Transverse colon (tissue), 4 donors: ENCODE measurements at regions not wholly inside any gene's neighbourhood (a gene's known extent, or its start where the extent isn't known, plus 50 kb on each side); places are given as distances from the start of the nearest gene placed in this dataset.
A peak's percentile ranks its signal among the peaks of the same experiment; 100 is the strongest.

Experiments
- DNase-seq: peaks from one replicate; pipeline ENCODE4 v3.0.0-alpha.2; 2019
- H3K27ac ChIP-seq, 4 donors: fragments of 200-600 bp; sonication (generic); 2 replicates each; pipeline ENCODE4 v1.5.1; 2016 to 2018; ENCODE audit warnings: inconsistent platforms in 4 of 4
- H3K27me3 ChIP-seq: fragments of 200-600 bp; sonication (generic); 2 replicates; pipeline ENCODE4 v1.5.1; 2017; ENCODE audit warnings: inconsistent platforms
- H3K36me3 ChIP-seq, 4 donors: fragments of 200-600 bp; sonication (generic); 2 replicates each; pipeline ENCODE4 v1.5.1; 2017 to 2019; ENCODE audit warnings: inconsistent platforms in 4 of 4
- H3K4me1 ChIP-seq, 4 donors: fragments of 200-600 bp; sonication (generic); 2 replicates each; pipeline ENCODE4 v1.5.1; 2017 to 2020; ENCODE audit warnings: inconsistent platforms in 4 of 4
- H3K4me3 ChIP-seq, 4 donors: fragments of 200-600 bp; sonication (generic); 1 replicate in 1 of 4; 2 replicates in 3 of 4; pipeline versions ENCODE4 v1.5.1 to v1.6.1; 2017 to 2019; ENCODE audit warnings: inconsistent platforms in 4 of 4
- H3K9me3 ChIP-seq, 2 donors: fragments of 200-600 bp; sonication (generic); 2 replicates each; pipeline ENCODE4 v1.5.1; 2017 to 2019; ENCODE audit warnings: inconsistent platforms in 2 of 2
- EP300 ChIP-seq: sonication (generic); formaldehyde crosslinking; IDR thresholded peaks from one replicate; pipeline ENCODE4 v1.6.1; 2017; ENCODE audit warnings: antibody characterized with exemption, low read depth
- POLR2A ChIP-seq: fragments of 450-650 bp; IDR thresholded peaks from one replicate; pipeline ENCODE4 v1.6.1; 2016; ENCODE audit warnings: antibody characterized with exemption, mild to moderate bottlenecking, moderate library complexity
- POLR2AphosphoS5 ChIP-seq, 3 donors: sonication (generic); formaldehyde crosslinking; IDR thresholded peaks; one replicate each; pipeline ENCODE4 v1.6.1; 2016; ENCODE audit warnings: antibody characterized with exemption in 3 of 3
- WGBS, 2 donors: methylation state at CpG; one replicate each; pipeline ENCODE4 v1.1.5; 2018; ENCODE audit warnings: low coverage in 1 of 2; 5-methylcytosine and 5-hydroxymethylcytosine counted together
- in situ Hi-C, 4 donors: fragments of 200-750 bp; cut with MboI; loops; one replicate each; pipeline versions ENCODE4 v1.15.0 to v1.15.1; 2017; ENCODE audit warnings: low sequenced_read_pairs in 3 of 4, low pct_ligation_motif_present in 1 of 4, low pct_unique_long_range_greater_than_20kb in 1 of 4
- intact Hi-C: fragments of 100-400 bp; cut with DNase I; formaldehyde crosslinking; loops from one replicate; pipeline ENCODE4 v1.15.1; 2023; ENCODE audit warnings: low total_unique reads
- TF ChIP-seq, protein P1 (sequence below), 5 experiments: fragments of 200-600 bp in 3 of 5; fragments of 450-650 bp in 2 of 5; sonication (generic) in 3 of 5; IDR thresholded peaks; 1 replicate in 2 of 5; 2 replicates in 3 of 5; pipeline ENCODE4 v1.5.1; 2016 to 2017; ENCODE audit warnings: antibody characterized with exemption in 5 of 5, inconsistent platforms in 3 of 5, mild to moderate bottlenecking in 2 of 5, moderate library complexity in 1 of 5

DNA sequence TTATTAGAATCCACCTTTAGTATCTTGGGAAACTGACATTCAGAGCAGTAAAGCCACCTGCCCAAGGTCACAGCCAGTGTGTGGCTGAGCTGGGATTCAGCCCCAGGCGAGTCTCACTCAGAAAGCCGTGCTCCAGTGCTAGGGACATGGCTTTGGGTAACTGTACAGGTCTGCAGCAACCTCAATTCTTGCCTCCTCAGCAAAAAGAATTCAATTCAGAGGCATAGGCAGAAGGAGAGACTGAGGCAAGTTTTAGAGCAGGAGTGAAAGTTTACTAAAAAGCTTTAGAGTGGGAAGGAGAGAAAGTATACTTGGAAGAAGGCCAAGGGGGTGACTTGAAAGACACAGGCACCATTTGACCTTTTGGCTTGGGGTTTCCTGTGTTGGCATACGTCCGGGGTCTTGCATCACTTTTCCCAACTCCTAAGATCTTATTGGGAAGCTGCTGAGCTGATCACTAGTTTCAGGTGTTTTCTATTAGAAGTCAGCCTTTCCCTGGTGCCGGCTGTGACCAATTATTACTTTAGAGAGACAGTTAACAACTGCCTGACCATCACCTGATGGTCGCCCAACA is 529.3 kb downstream of the MATN1 start:
- DNase-seq: no peak
- intact Hi-C loops: no loop called here
- WGBS, 2 donors: 43% methylated on average over 6 of the region's 6 CpGs; no CpG with 5 or more reads in 1 of the 2 donors
- in situ Hi-C loops: no loop called here
- no peaks in the 10 kb centered on the region for H3K36me3 ChIP-seq
- no peak overlapping the region for H3K4me3 ChIP-seq
- H3K9me3 ChIP-seq: no peaks in the 10 kb centered on the region
- peaks cover 0 to 15% (median 3%) of the 10 kb centered on the region in 4 donors for H3K4me1 ChIP-seq
- no peak overlapping the region for H3K27ac ChIP-seq
- H3K27me3 ChIP-seq: no peaks in the 10 kb centered on the region
- TF ChIP-seq POLR2AphosphoS5 (IDR thresholded peaks at IDR 0.05): no peak
- TF ChIP-seq, protein P1, sequence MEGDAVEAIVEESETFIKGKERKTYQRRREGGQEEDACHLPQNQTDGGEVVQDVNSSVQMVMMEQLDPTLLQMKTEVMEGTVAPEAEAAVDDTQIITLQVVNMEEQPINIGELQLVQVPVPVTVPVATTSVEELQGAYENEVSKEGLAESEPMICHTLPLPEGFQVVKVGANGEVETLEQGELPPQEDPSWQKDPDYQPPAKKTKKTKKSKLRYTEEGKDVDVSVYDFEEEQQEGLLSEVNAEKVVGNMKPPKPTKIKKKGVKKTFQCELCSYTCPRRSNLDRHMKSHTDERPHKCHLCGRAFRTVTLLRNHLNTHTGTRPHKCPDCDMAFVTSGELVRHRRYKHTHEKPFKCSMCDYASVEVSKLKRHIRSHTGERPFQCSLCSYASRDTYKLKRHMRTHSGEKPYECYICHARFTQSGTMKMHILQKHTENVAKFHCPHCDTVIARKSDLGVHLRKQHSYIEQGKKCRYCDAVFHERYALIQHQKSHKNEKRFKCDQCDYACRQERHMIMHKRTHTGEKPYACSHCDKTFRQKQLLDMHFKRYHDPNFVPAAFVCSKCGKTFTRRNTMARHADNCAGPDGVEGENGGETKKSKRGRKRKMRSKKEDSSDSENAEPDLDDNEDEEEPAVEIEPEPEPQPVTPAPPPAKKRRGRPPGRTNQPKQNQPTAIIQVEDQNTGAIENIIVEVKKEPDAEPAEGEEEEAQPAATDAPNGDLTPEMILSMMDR (IDR thresholded peaks at IDR 0.05): no peak
- no peak for TF ChIP-seq EP300
- no peak for TF ChIP-seq POLR2A

DNA sequence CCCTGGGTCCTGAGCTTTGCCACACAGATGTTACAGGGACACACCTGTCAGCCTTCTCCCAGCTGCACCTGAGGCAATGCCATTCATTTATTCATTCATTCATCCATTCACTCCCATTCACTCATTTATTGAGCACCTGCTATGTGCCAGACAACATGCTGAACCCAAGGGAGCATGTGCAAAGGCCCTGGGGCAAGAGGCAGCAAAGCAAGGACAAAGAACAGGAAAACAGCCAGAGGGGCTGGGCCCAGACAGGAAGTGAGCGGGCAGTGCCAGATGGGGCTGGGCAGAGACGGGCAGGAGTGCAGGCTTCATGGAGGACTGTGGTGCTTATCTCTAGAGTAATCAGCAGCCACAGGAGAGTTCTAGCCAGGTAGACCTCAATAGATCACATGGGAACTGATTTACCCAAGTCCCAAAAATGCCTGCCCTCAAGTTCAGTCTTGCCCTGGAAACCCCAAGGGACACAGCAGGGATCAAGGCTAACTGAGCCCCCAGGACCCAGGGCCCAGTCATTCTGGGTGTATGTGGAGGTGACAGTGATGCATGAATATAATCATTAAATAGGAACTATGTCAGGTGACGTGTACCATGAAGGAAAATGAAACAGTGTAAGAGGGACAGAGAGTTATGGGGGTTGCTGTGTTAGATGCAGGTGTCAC is 530.3 kb downstream of the MATN1 start:
- H3K4me3 ChIP-seq: no peak overlapping the region
- no peak for DNase-seq
- WGBS, 2 donors: 27% methylated on average over 3 of the region's 3 CpGs; no CpG with 5 or more reads in 1 of the 2 donors
- H3K27ac ChIP-seq: no peak overlapping the region
- no peaks in the 10 kb centered on the region for H3K36me3 ChIP-seq
- no peaks in the 10 kb centered on the region for H3K27me3 ChIP-seq
- in situ Hi-C loops (no loop called here), intact Hi-C loops (no loop called here)
- TF ChIP-seq POLR2AphosphoS5 (IDR thresholded peaks at IDR 0.05) (no peak), EP300 (no peak), POLR2A (no peak)
- TF ChIP-seq, protein P1 (IDR thresholded peaks at IDR 0.05): no peak
- peaks cover 0 to 15% (median 3%) of the 10 kb centered on the region in 4 donors for H3K4me1 ChIP-seq
- H3K9me3 ChIP-seq: no peaks in the 10 kb centered on the region

DNA sequence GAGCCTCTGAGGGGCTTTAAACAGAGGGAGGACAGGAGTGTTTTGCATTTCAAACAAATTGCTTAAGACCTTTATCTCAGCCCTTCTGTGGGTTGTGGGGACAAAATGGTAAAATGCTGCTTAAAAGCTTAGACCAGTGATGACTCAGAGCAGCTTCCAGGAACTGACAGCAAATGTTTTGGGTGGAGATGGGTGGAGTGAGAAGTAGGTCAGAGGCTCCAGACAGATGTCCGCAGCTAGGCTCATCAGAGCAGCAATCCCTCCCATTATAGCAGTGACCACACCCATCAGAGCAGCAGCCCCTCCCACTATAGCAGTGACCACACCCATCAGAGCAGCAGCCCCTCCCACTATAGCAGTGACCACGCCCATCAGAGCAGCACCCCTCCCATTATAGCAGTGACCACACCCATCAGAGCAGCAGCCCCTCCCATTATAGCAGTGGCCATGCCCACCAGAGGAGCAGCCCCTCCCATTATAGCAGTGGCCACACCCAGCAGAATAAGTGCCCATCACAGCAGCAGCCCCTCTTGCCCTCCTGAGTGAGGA is 532.2 kb downstream of the MATN1 start:
- TF ChIP-seq EP300: no peak
- TF ChIP-seq POLR2A: no peak
- TF ChIP-seq, protein P1 (IDR thresholded peaks at IDR 0.05): no peak
- no peak for TF ChIP-seq POLR2AphosphoS5 (IDR thresholded peaks at IDR 0.05)
- Histone ChIP-seq H3K4me3 (no peak overlapping the region), H3K9me3 (no peaks in the 10 kb centered on the region), H3K4me1 (peaks cover 0 to 8% (median 3%) of the 10 kb centered on the region in 4 donors), H3K27me3 (no peaks in the 10 kb centered on the region), H3K36me3 (no peaks in the 10 kb centered on the region), H3K27ac (peak overlapping the region in 3 of 4 donors; percentile 10 to 62 (median 26))
- 32 to 38% methylated on average over 2 of the region's 2 CpGs for WGBS, 2 donors
- peak; percentile 18 for DNase-seq
- in situ Hi-C loops (no loop called here), intact Hi-C loops (no loop called here)

DNA sequence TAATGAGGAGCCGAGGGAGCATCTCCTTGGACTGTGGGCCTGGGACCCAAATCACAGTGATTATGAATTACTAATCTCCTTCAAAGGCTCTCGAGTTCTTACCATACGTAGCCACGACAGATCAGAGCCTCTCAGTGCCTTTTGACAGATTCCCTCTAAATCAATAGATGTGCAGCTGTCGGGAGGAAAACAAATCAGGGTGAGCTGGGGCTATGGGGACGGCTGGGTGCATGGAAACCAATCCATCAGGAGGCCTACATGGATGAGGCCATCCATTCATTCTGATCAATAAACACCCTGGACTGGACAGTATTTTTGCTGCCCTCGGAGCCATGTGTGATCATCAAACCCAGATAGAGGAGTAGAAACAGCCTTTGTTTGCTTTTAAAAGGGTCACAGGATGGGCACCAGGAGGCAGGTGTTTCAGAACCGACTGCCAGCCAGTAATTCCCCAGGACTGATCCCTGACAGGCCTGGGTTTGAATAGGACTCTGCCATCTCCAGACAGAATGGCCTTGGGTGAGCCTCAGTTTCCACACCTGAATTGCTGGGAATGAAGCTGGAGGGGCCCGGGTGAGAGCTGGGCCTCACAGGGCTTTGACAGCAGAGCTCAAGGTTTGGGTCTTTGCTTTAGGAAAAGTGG is 532.8 kb downstream of the MATN1 start:
- in situ Hi-C loops: no loop called here
- Histone ChIP-seq H3K4me1 (peaks cover 0 to 8% (median 3%) of the 10 kb centered on the region in 4 donors), H3K36me3 (no peaks in the 10 kb centered on the region), H3K27me3 (no peaks in the 10 kb centered on the region), H3K27ac (peak overlapping the region; percentile 10 to 62 (median 18)), H3K4me3 (no peak overlapping the region), H3K9me3 (no peaks in the 10 kb centered on the region)
- no peak for TF ChIP-seq POLR2A
- TF ChIP-seq, protein P1 (IDR thresholded peaks at IDR 0.05): no peak
- TF ChIP-seq POLR2AphosphoS5 (IDR thresholded peaks at IDR 0.05): no peak
- no peak for TF ChIP-seq EP300
- intact Hi-C loops: no loop called here
- DNase-seq: no peak
- 80 to 87% methylated on average over 1 to 8 of the region's 9 CpGs for WGBS, 2 donors
